ENCODE measurements at regions not wholly inside any gene's neighbourhood (a gene's known extent, or its start where the extent isn't known, plus 50 kb on each side); places are given as distances from the start of the nearest gene placed in this dataset.

- TF ChIP-seq USF2 (IDR thresholded peaks at IDR 0.05; ENCODE audit: borderline replicate concordance, low read depth, low read length) = no peak
These were observed 299.3 kb upstream of the HS3ST1 start (continued) for GRCh38 chr4:11727903-11728564.

GRCh38 chr4:11724731-11725130 lies 296.0 kb upstream of the HS3ST1 start:
- ChIA-PET CTCF (interaction anchor here (0.6 kb wide), 1 partner anchor 35 kb away, joined by 3 read pairs; no protein-coding TSS in a partner anchor), POLR2A (no interaction called here)
- Histone ChIP-seq H3K27me3 (ENCODE audit: insufficient read depth) (no peaks in the 10 kb centered on the region), H3K9ac (no peak overlapping the region), H2AFZ (ENCODE audit: low read depth) (no peak overlapping the region), H3K79me2 (ENCODE audit: insufficient read depth) (no peaks in the 10 kb centered on the region), H3K9me3 (peaks cover 16% of the 10 kb centered on the region; the same call in 1 of the 2 replicates), H3F3A (replicated peaks; ENCODE audit: insufficient read depth) (no peaks in the 10 kb centered on the region), H3K27ac (ENCODE audit: low read depth in 2 of 2, low read length in 1 of 2) (no peak overlapping the region), H3K36me3 (replicated peaks in 1 of 2; ENCODE audit: control insufficient read depth in 1 of 2, insufficient read depth in 2 of 2, low read length in 1 of 2) (no peaks in the 10 kb centered on the region), H3K9me2 (no peaks in the 10 kb centered on the region), H3K4me1 (ENCODE audit: control insufficient read depth in 1 of 2, insufficient read depth in 2 of 2, low read depth in 1 of 2, low read length in 1 of 2) (no peaks in the 10 kb centered on the region), H4K20me1 (ENCODE audit: insufficient read depth) (no peaks in the 10 kb centered on the region), H3K4me3 (ENCODE audit: low read depth in 2 of 2, low read length in 1 of 2) (no peak overlapping the region), H3K4me2 (no peak overlapping the region)
- DNase-seq = no peak
- no peak for TF ChIP-seq TEAD4 (IDR thresholded peaks at IDR 0.05; ENCODE audit: borderline replicate concordance, insufficient read depth)
- no peak for TF ChIP-seq REST (IDR thresholded peaks at IDR 0.05; ENCODE audit: low read depth, low read length)
- no peak for TF ChIP-seq NRF1 (IDR thresholded peaks at IDR 0.05; ENCODE audit: low read depth, low read length)
- TF ChIP-seq RCOR1 (IDR thresholded peaks at IDR 0.05; ENCODE audit: low read length) = no peak
- no peak for TF ChIP-seq RXRA (IDR thresholded peaks at IDR 0.05; ENCODE audit: borderline replicate concordance, low read depth)
- TF ChIP-seq FOSL2 (IDR thresholded peaks at IDR 0.05; ENCODE audit: borderline replicate concordance, low read depth) = no peak
- TF ChIP-seq RAD21 (IDR thresholded peaks at IDR 0.05; ENCODE audit: low read length) = no peak
- TF ChIP-seq POLR2AphosphoS5 (IDR thresholded peaks at IDR 0.05; ENCODE audit: low read depth, low read length) = no peak
- no peak for TF ChIP-seq MXI1 (IDR thresholded peaks at IDR 0.05; ENCODE audit: low read depth, low read length)
- no peak for TF ChIP-seq CTCF (IDR thresholded peaks at IDR 0.05)
- TF ChIP-seq, protein P1, sequence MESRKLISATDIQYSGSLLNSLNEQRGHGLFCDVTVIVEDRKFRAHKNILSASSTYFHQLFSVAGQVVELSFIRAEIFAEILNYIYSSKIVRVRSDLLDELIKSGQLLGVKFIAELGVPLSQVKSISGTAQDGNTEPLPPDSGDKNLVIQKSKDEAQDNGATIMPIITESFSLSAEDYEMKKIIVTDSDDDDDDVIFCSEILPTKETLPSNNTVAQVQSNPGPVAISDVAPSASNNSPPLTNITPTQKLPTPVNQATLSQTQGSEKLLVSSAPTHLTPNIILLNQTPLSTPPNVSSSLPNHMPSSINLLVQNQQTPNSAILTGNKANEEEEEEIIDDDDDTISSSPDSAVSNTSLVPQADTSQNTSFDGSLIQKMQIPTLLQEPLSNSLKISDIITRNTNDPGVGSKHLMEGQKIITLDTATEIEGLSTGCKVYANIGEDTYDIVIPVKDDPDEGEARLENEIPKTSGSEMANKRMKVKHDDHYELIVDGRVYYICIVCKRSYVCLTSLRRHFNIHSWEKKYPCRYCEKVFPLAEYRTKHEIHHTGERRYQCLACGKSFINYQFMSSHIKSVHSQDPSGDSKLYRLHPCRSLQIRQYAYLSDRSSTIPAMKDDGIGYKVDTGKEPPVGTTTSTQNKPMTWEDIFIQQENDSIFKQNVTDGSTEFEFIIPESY (IDR thresholded peaks at IDR 0.05; ENCODE audit: borderline replicate concordance, low read depth) = no peak
- TF ChIP-seq IRF3 (IDR thresholded peaks at IDR 0.05; ENCODE audit: low read depth, low read length) = no peak
- TF ChIP-seq EZH2phosphoT487 (IDR thresholded peaks at IDR 0.05; ENCODE audit: borderline replicate concordance, low read depth) = no peak
- TF ChIP-seq GATA2 (CRISPR knock-in tag; IDR thresholded peaks at IDR 0.05) = no peak
- no peak for TF ChIP-seq NFIC (IDR thresholded peaks at IDR 0.05; ENCODE audit: borderline replicate concordance)
- TF ChIP-seq USF2 (IDR thresholded peaks at IDR 0.05; ENCODE audit: borderline replicate concordance, low read depth, low read length) = no peak
- no peak for TF ChIP-seq ELF1 (IDR thresholded peaks at IDR 0.05)
- no peak for TF ChIP-seq YY1 (IDR thresholded peaks at IDR 0.05; ENCODE audit: low read depth)
- TF ChIP-seq CHD2 (IDR thresholded peaks at IDR 0.05; ENCODE audit: low read length, partially characterized antibody) = no peak
